ENCODE measurements at regions not wholly inside any gene's neighbourhood (a gene's known extent, or its start where the extent isn't known, plus 50 kb on each side); places are given as distances from the start of the nearest gene placed in this dataset.

DNA sequence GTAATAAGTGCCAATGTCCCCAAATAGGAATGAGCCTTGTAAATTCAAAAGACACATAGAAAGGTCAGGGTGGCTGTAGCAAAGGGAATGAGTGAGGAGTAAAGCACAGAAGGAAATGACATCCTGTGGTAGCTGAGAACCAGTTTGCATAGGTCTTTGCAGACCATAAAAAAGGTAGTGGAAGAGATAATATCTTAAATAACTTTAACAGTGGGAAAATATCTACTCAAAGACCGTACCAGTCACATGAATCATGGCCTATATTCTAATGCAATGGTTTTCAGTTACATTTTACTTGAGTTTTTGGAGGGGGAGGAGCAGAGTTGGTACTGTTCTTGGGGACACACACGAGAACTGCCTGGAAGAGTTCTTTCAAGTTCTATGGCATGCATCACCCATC is 297.3 kb upstream of the ADAMTS9 start (continued):
- TF ChIP-seq, protein P1, sequence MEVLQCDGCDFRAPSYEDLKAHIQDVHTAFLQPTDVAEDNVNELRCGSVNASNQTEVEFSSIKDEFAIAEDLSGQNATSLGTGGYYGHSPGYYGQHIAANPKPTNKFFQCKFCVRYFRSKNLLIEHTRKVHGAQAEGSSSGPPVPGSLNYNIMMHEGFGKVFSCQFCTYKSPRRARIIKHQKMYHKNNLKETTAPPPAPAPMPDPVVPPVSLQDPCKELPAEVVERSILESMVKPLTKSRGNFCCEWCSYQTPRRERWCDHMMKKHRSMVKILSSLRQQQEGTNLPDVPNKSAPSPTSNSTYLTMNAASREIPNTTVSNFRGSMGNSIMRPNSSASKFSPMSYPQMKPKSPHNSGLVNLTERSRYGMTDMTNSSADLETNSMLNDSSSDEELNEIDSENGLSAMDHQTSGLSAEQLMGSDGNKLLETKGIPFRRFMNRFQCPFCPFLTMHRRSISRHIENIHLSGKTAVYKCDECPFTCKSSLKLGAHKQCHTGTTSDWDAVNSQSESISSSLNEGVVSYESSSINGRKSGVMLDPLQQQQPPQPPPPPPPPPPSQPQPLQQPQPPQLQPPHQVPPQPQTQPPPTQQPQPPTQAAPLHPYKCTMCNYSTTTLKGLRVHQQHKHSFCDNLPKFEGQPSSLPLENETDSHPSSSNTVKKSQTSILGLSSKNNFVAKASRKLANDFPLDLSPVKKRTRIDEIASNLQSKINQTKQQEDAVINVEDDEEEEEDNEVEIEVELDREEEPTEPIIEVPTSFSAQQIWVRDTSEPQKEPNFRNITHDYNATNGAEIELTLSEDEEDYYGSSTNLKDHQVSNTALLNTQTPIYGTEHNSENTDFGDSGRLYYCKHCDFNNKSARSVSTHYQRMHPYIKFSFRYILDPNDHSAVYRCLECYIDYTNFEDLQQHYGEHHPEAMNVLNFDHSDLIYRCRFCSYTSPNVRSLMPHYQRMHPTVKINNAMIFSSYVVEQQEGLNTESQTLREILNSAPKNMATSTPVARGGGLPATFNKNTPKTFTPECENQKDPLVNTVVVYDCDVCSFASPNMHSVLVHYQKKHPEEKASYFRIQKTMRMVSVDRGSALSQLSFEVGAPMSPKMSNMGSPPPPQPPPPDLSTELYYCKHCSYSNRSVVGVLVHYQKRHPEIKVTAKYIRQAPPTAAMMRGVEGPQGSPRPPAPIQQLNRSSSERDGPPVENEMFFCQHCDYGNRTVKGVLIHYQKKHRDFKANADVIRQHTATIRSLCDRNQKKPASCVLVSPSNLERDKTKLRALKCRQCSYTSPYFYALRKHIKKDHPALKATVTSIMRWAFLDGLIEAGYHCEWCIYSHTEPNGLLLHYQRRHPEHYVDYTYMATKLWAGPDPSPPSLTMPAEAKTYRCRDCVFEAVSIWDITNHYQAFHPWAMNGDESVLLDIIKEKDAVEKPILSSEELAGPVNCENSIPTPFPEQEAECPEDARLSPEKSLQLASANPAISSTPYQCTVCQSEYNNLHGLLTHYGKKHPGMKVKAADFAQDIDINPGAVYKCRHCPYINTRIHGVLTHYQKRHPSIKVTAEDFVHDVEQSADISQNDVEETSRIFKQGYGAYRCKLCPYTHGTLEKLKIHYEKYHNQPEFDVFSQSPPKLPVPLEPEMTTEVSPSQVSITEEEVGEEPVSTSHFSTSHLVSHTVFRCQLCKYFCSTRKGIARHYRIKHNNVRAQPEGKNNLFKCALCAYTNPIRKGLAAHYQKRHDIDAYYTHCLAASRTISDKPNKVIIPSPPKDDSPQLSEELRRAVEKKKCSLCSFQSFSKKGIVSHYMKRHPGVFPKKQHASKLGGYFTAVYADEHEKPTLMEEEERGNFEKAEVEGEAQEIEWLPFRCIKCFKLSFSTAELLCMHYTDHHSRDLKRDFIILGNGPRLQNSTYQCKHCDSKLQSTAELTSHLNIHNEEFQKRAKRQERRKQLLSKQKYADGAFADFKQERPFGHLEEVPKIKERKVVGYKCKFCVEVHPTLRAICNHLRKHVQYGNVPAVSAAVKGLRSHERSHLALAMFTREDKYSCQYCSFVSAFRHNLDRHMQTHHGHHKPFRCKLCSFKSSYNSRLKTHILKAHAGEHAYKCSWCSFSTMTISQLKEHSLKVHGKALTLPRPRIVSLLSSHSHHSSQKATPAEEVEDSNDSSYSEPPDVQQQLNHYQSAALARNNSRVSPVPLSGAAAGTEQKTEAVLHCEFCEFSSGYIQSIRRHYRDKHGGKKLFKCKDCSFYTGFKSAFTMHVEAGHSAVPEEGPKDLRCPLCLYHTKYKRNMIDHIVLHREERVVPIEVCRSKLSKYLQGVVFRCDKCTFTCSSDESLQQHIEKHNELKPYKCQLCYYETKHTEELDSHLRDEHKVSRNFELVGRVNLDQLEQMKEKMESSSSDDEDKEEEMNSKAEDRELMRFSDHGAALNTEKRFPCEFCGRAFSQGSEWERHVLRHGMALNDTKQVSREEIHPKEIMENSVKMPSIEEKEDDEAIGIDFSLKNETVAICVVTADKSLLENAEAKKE (CRISPR knock-in tag; IDR thresholded peaks at IDR 0.05), result no peak
- TF ChIP-seq JUNB (IDR thresholded peaks at IDR 0.05; ENCODE audit: unreplicated experiment) (no peak), POLR2AphosphoS5 (IDR thresholded peaks at IDR 0.05; ENCODE audit: low read depth) (no peak), EZH2 (IDR thresholded peaks at IDR 0.05; ENCODE audit: low read depth, unreplicated experiment) (no peak)
- TF ChIP-seq, protein P2, sequence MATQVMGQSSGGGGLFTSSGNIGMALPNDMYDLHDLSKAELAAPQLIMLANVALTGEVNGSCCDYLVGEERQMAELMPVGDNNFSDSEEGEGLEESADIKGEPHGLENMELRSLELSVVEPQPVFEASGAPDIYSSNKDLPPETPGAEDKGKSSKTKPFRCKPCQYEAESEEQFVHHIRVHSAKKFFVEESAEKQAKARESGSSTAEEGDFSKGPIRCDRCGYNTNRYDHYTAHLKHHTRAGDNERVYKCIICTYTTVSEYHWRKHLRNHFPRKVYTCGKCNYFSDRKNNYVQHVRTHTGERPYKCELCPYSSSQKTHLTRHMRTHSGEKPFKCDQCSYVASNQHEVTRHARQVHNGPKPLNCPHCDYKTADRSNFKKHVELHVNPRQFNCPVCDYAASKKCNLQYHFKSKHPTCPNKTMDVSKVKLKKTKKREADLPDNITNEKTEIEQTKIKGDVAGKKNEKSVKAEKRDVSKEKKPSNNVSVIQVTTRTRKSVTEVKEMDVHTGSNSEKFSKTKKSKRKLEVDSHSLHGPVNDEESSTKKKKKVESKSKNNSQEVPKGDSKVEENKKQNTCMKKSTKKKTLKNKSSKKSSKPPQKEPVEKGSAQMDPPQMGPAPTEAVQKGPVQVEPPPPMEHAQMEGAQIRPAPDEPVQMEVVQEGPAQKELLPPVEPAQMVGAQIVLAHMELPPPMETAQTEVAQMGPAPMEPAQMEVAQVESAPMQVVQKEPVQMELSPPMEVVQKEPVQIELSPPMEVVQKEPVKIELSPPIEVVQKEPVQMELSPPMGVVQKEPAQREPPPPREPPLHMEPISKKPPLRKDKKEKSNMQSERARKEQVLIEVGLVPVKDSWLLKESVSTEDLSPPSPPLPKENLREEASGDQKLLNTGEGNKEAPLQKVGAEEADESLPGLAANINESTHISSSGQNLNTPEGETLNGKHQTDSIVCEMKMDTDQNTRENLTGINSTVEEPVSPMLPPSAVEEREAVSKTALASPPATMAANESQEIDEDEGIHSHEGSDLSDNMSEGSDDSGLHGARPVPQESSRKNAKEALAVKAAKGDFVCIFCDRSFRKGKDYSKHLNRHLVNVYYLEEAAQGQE (IDR thresholded peaks at IDR 0.05; ENCODE audit: unreplicated experiment), result no peak
- TF ChIP-seq, protein P3, sequence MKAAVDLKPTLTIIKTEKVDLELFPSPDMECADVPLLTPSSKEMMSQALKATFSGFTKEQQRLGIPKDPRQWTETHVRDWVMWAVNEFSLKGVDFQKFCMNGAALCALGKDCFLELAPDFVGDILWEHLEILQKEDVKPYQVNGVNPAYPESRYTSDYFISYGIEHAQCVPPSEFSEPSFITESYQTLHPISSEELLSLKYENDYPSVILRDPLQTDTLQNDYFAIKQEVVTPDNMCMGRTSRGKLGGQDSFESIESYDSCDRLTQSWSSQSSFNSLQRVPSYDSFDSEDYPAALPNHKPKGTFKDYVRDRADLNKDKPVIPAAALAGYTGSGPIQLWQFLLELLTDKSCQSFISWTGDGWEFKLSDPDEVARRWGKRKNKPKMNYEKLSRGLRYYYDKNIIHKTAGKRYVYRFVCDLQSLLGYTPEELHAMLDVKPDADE (IDR thresholded peaks at IDR 0.05), result no peak
